K562 (cell line): ENCODE measurements at regions not wholly inside any gene's neighbourhood (a gene's known extent, or its start where the extent isn't known, plus 50 kb on each side); places are given as distances from the start of the nearest gene placed in this dataset.

Experiments used
- FOXM1 ChIP-seq, 2 experiments: fragments of 450-650 bp in 1 of 2; sonication (generic) in 1 of 2; formaldehyde crosslinking in 1 of 2; IDR thresholded peaks; 2 replicates each; pipeline versions ENCODE4 v1.6.1 to v1.9.0; 2017 to 2022; ENCODE audit warnings: low read depth in 2 of 2, mild to moderate bottlenecking in 2 of 2, missing genetic modification reagents in 1 of 2, moderate library complexity in 1 of 2
- GABPB1 ChIP-seq: sonication (generic); formaldehyde crosslinking; IDR thresholded peaks from 2 replicates; pipeline ENCODE4 v1.8.0; 2022; ENCODE audit warnings: mild to moderate bottlenecking, missing genetic modification reagents
- GATAD2B ChIP-seq: fragments of 450-650 bp; IDR thresholded peaks from 2 replicates; pipeline ENCODE4 v1.6.1; 2017; ENCODE audit warnings: mild to moderate bottlenecking, borderline replicate concordance
- SIX5 ChIP-seq, 2 experiments: IDR thresholded peaks; 2 replicates each; pipeline ENCODE4 v1.6.1; 2011; ENCODE audit warnings: low read length in 2 of 2, borderline replicate concordance in 1 of 2, low read depth in 1 of 2, mild to moderate bottlenecking in 1 of 2, moderate library complexity in 1 of 2; ENCODE audit not compliant: insufficient read depth in 1 of 2
- SRSF9 ChIP-seq: fragments of 200-400 bp; formaldehyde crosslinking; IDR thresholded peaks from 2 replicates; pipeline ENCODE4 v1.6.1; 2017; ENCODE audit warnings: low read depth, low read length, borderline replicate concordance
- TRIM28 ChIP-seq: fragments of 450-650 bp; IDR thresholded peaks from 2 replicates; pipeline ENCODE4 v1.6.1; 2017
- ZNF165 ChIP-seq: fragments of 250-450 bp; sonication (Bioruptor Pico); IDR thresholded peaks from 2 replicates; pipeline ENCODE4 v1.4.0; 2020; ENCODE audit warnings: borderline replicate concordance
- ZNF174 ChIP-seq: fragments of 250-450 bp; sonication (Bioruptor Pico); IDR thresholded peaks from 2 replicates; pipeline ENCODE4 v1.4.0; 2020; ENCODE audit warnings: mild to moderate bottlenecking
- TF ChIP-seq, protein P1 (sequence below): sonication (generic); formaldehyde crosslinking; IDR thresholded peaks from 2 replicates; pipeline ENCODE4 v1.8.0; 2022; ENCODE audit warnings: missing genetic modification reagents, mild to moderate bottlenecking, borderline replicate concordance
- TF ChIP-seq, protein P2 (sequence below): sonication (generic); formaldehyde crosslinking; IDR thresholded peaks from 2 replicates; pipeline ENCODE4 v1.8.0; 2022; ENCODE audit warnings: mild to moderate bottlenecking, low read depth, missing genetic modification reagents
- TF ChIP-seq, protein P3 (sequence below), 3 experiments: IDR thresholded peaks in 2 of 3; conservative IDR thresholded peaks in 1 of 3; 2 replicates each; pipeline ENCODE4 v1.5.1; 2011 to 2012; ENCODE audit warnings: low read length in 3 of 3, mild to moderate bottlenecking in 3 of 3, control low read depth in 2 of 3, improper control_type of control experiment in 1 of 3, inconsistent platforms in 1 of 3, low read depth in 1 of 3, mixed read lengths in 1 of 3, moderate library complexity in 1 of 3; ENCODE audit not compliant: insufficient read depth in 2 of 3

DNA sequence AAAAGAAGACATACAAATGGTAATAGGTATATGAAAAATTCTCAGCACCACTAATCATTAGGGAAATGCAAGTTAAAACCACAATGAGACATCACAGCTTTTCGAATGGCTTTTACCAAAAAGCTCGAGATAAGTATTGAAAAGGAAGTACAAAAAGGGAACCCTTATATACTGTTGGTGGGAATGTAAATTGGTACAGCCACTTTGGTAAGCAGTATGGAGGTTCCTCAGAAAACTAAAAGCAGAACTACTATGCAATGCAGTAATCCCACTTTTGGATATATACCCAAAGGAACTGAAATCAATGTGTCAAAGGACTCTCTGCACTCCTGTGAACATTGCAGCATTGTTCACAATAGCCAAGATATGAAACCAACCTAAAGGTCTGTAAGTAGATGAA, 107.5 kb upstream of the SPATS2L start:
- TF ChIP-seq GATAD2B (no peak), TRIM28 (no peak), SIX5 (IDR thresholded peaks at IDR 0.05; ENCODE audit: borderline replicate concordance in 1 of 2, insufficient read depth in 1 of 2, low read depth in 1 of 2, low read length in 2 of 2) (no peak), FOXM1 (IDR thresholded peaks at IDR 0.05; ENCODE audit: low read depth) (no peak), FOXM1 (CRISPR knock-in tag; IDR thresholded peaks at IDR 0.05; ENCODE audit: low read depth) (no peak), SRSF9 (no peak), GABPB1 (no peak), ZNF165 (CRISPR knock-in tag) (no peak), ZNF174 (CRISPR knock-in tag) (no peak)
- TF ChIP-seq, protein P1, sequence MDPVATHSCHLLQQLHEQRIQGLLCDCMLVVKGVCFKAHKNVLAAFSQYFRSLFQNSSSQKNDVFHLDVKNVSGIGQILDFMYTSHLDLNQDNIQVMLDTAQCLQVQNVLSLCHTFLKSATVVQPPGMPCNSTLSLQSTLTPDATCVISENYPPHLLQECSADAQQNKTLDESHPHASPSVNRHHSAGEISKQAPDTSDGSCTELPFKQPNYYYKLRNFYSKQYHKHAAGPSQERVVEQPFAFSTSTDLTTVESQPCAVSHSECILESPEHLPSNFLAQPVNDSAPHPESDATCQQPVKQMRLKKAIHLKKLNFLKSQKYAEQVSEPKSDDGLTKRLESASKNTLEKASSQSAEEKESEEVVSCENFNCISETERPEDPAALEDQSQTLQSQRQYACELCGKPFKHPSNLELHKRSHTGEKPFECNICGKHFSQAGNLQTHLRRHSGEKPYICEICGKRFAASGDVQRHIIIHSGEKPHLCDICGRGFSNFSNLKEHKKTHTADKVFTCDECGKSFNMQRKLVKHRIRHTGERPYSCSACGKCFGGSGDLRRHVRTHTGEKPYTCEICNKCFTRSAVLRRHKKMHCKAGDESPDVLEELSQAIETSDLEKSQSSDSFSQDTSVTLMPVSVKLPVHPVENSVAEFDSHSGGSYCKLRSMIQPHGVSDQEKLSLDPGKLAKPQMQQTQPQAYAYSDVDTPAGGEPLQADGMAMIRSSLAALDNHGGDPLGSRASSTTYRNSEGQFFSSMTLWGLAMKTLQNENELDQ (CRISPR knock-in tag): no peak
- TF ChIP-seq, protein P2, sequence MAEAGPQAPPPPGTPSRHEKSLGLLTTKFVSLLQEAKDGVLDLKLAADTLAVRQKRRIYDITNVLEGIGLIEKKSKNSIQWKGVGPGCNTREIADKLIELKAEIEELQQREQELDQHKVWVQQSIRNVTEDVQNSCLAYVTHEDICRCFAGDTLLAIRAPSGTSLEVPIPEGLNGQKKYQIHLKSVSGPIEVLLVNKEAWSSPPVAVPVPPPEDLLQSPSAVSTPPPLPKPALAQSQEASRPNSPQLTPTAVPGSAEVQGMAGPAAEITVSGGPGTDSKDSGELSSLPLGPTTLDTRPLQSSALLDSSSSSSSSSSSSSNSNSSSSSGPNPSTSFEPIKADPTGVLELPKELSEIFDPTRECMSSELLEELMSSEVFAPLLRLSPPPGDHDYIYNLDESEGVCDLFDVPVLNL (CRISPR knock-in tag): no peak
- TF ChIP-seq, protein P3, sequence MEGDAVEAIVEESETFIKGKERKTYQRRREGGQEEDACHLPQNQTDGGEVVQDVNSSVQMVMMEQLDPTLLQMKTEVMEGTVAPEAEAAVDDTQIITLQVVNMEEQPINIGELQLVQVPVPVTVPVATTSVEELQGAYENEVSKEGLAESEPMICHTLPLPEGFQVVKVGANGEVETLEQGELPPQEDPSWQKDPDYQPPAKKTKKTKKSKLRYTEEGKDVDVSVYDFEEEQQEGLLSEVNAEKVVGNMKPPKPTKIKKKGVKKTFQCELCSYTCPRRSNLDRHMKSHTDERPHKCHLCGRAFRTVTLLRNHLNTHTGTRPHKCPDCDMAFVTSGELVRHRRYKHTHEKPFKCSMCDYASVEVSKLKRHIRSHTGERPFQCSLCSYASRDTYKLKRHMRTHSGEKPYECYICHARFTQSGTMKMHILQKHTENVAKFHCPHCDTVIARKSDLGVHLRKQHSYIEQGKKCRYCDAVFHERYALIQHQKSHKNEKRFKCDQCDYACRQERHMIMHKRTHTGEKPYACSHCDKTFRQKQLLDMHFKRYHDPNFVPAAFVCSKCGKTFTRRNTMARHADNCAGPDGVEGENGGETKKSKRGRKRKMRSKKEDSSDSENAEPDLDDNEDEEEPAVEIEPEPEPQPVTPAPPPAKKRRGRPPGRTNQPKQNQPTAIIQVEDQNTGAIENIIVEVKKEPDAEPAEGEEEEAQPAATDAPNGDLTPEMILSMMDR (IDR thresholded peaks at IDR 0.05 in 2 of 3, conservative IDR thresholded peaks at IDR 0.05 in 1 of 3; ENCODE audit: insufficient read depth in 2 of 3, low read depth in 1 of 3, low read length in 3 of 3): no peak
